ENCODE measurements at regions not wholly inside any gene's neighbourhood (a gene's known extent, or its start where the extent isn't known, plus 50 kb on each side); places are given as distances from the start of the nearest gene placed in this dataset.

GRCh38 chr9:16248822-16249221 lies 621.6 kb downstream of the BNC2 start:
- DNase-seq (ENCODE audit: low read depth), result no peak
- TF ChIP-seq CTCF (conservative IDR thresholded peaks at IDR 0.05; ENCODE audit: control insufficient read depth, insufficient read depth, low read depth, low read length), result no peak
- H3K4me3 ChIP-seq (ENCODE audit: control insufficient read depth, low read depth, low read length), result no peak overlapping the region

- DNase-seq (ENCODE audit: low read depth), result no peak
- H3K4me3 ChIP-seq (ENCODE audit: control insufficient read depth, low read depth, low read length), result no peak overlapping the region
- no peak for TF ChIP-seq CTCF (conservative IDR thresholded peaks at IDR 0.05; ENCODE audit: control insufficient read depth, insufficient read depth, low read depth, low read length)
Measured at GRCh38 chr9:16252616-16253015, 617.9 kb downstream of the BNC2 start.

GRCh38 chr9:16254674-16255073 lies 615.8 kb downstream of the BNC2 start:
- no peak for TF ChIP-seq CTCF (conservative IDR thresholded peaks at IDR 0.05; ENCODE audit: control insufficient read depth, insufficient read depth, low read depth, low read length)
- no peak overlapping the region for H3K4me3 ChIP-seq (ENCODE audit: control insufficient read depth, low read depth, low read length)
- no peak for DNase-seq (ENCODE audit: low read depth)

- no peak for TF ChIP-seq CTCF (conservative IDR thresholded peaks at IDR 0.05; ENCODE audit: control insufficient read depth, insufficient read depth, low read depth, low read length)
- H3K4me3 ChIP-seq (ENCODE audit: control insufficient read depth, low read depth, low read length), result no peak overlapping the region
- no peak for DNase-seq (ENCODE audit: low read depth)
Measured at GRCh38 chr9:16255217-16255616, 615.3 kb downstream of the BNC2 start.

- DNase-seq (ENCODE audit: low read depth), result peak; percentile 41
- TF ChIP-seq CTCF (conservative IDR thresholded peaks at IDR 0.05; ENCODE audit: control insufficient read depth, insufficient read depth, low read depth, low read length), result peak; percentile 76
Measured at GRCh38 chr9:16257604-16258003, 612.9 kb downstream of the BNC2 start.

GRCh38 chr9:16258191-16258590 lies 612.3 kb downstream of the BNC2 start:
- no peak overlapping the region for H3K4me3 ChIP-seq (ENCODE audit: control insufficient read depth, low read depth, low read length)
- no peak for DNase-seq (ENCODE audit: low read depth)
- TF ChIP-seq CTCF (conservative IDR thresholded peaks at IDR 0.05; ENCODE audit: control insufficient read depth, insufficient read depth, low read depth, low read length), result no peak

More at GRCh38 chr9:16257604-16258003, 612.9 kb downstream of the BNC2 start:
- H3K4me3 ChIP-seq (ENCODE audit: control insufficient read depth, low read depth, low read length), result no peak overlapping the region

- TF ChIP-seq CTCF (conservative IDR thresholded peaks at IDR 0.05; ENCODE audit: control insufficient read depth, insufficient read depth, low read depth, low read length), result no peak
- no peak overlapping the region for H3K4me3 ChIP-seq (ENCODE audit: control insufficient read depth, low read depth, low read length)
- no peak for DNase-seq (ENCODE audit: low read depth)
Measured at GRCh38 chr9:16258708-16259107, 611.8 kb downstream of the BNC2 start.
